HG02610 (cell line): ENCODE measurements at regions not wholly inside any gene's neighbourhood (a gene's known extent, or its start where the extent isn't known, plus 50 kb on each side); places are given as distances from the start of the nearest gene placed in this dataset.
"Not testable (repeated sequence)": the region's sequence is repeated elsewhere in the genome, so short reads cannot be mapped to it uniquely, and the experiment has no call there.

ENCODE experiments used
- ATAC-seq: cut with Tn5 transposase; IDR thresholded peaks from one replicate; pipeline ENCODE4 v1.9.1; 2021; ENCODE audit warnings: mild to moderate bottlenecking, moderate library complexity; ENCODE audit not compliant: unreplicated experiment

- ATAC-seq: no peak
Observed at GRCh38 chr3:150357923-150358607, 50.0 kb upstream of the TSC22D2 start.

- ATAC-seq: no peak
Observed at GRCh38 chr3:150357140-150357539, 51.0 kb upstream of the TSC22D2 start.

- no peak for ATAC-seq
Observed at GRCh38 chr3:150355574-150355973, 52.5 kb upstream of the TSC22D2 start.

- no peak for ATAC-seq
Observed at GRCh38 chr3:150352931-150353330, 55.2 kb upstream of the TSC22D2 start.

- no peak for ATAC-seq
Observed at GRCh38 chr3:150351398-150351797, 56.7 kb upstream of the TSC22D2 start.

GRCh38 chr3:150349314-150350097 lies 58.6 kb upstream of the TSC22D2 start:
- ATAC-seq: no peak

GRCh38 chr3:150348500-150348899 lies 59.6 kb upstream of the TSC22D2 start:
- no peak for ATAC-seq

- ATAC-seq: no peak
Observed at GRCh38 chr3:150346981-150347863, 60.9 kb upstream of the TSC22D2 start.

GRCh38 chr3:150346266-150346665 lies 61.8 kb upstream of the TSC22D2 start:
- no peak for ATAC-seq

- ATAC-seq: no peak
Observed at GRCh38 chr3:150345021-150345538, 63.0 kb upstream of the TSC22D2 start.

- ATAC-seq: no peak
Observed at GRCh38 chr3:150344079-150344759, 63.9 kb upstream of the TSC22D2 start.

- no peak for ATAC-seq
Observed at GRCh38 chr3:150342896-150343467, 65.1 kb upstream of the TSC22D2 start.

- no peak for ATAC-seq
Observed at GRCh38 chr3:150341891-150342290, 66.2 kb upstream of the TSC22D2 start.

- ATAC-seq: not testable (repeated sequence)
Observed at GRCh38 chr3:150336363-150336762, 71.7 kb upstream of the TSC22D2 start.

GRCh38 chr3:150335631-150336030 lies 72.5 kb upstream of the TSC22D2 start:
- no peak for ATAC-seq

GRCh38 chr3:150334974-150335373 lies 73.1 kb upstream of the TSC22D2 start:
- no peak for ATAC-seq

GRCh38 chr3:150333477-150333876 lies 74.6 kb upstream of the TSC22D2 start:
- no peak for ATAC-seq

- ATAC-seq: no peak
Observed at GRCh38 chr3:150331978-150332568, 76.0 kb upstream of the TSC22D2 start.

GRCh38 chr3:150330872-150331271 lies 77.2 kb upstream of the TSC22D2 start:
- no peak for ATAC-seq

- no peak for ATAC-seq
Observed at GRCh38 chr3:150330174-150330573, 77.9 kb upstream of the TSC22D2 start.
